GM12878 (cell line): ENCODE measurements at regions not wholly inside any gene's neighbourhood (a gene's known extent, or its start where the extent isn't known, plus 50 kb on each side); places are given as distances from the start of the nearest gene placed in this dataset.

Experiments
- ATAC-seq: fragments of 200-7000 bp; cut with Tn5 transposase; 3 replicates; pipeline ENCODE4 v1.9.1; 2020; ENCODE audit warnings: mild to moderate bottlenecking, moderate library complexity
- BruUV-seq: library from RNA; stranded (reverse); fragments of 400-500 nt; replicated peaks from 2 replicates; lab custom pipeline; 2021; lab: Mats Ljungman, UMichigan
- CTCF ChIA-PET: fragments of 300-600 bp; sonication (Branson Sonifier 250); formaldehyde crosslinking; extraction: SDS; loops from one replicate; lab custom pipeline; 2021; ENCODE audit warnings: inconsistent platforms; lab: Yijun Ruan, JAX
- POLR2A ChIA-PET: fragments of 350-600 bp; formaldehyde crosslinking; extraction: SDS; loops from one replicate; lab custom pipeline; 2021; ENCODE audit warnings: inconsistent platforms; lab: Charles Lee
- RAD21 ChIA-PET: fragments of 300-600 bp; sonication (Branson Sonifier 250); formaldehyde crosslinking; loops from one replicate; lab custom pipeline; 2023; ENCODE audit warnings: antibody characterized with exemption; ENCODE audit not compliant: unreplicated experiment; lab: Charles Lee
- SMC1A ChIA-PET: fragments of 300-600 bp; sonication (Branson Sonifier 250); formaldehyde crosslinking; loops from one replicate; lab custom pipeline; 2023; ENCODE audit not compliant: unreplicated experiment, uncharacterized antibody; lab: Charles Lee
- DNase-seq: peaks from one replicate; pipeline ENCODE4 v3.0.0-alpha.2; 2011; ENCODE audit warnings: low read depth, low spot score
- FAIRE-seq: peaks from 3 replicates; lab custom pipeline; 2011; peaks lifted over from hg19 to GRCh38; lab: Jason Lieb, UNC
- H2AFZ ChIP-seq: 2 replicates; pipeline ENCODE4 v1.6.0; 2011; ENCODE audit warnings: low read depth, low read length, control low read depth; ENCODE audit not compliant: control insufficient read depth
- H3K27ac ChIP-seq: 2 replicates; pipeline ENCODE4 v1.5.1; 2011; ENCODE audit warnings: control low read depth; ENCODE audit not compliant: control insufficient read depth, insufficient read depth
- H3K27me3 ChIP-seq, 2 experiments: replicated peaks in 1 of 2; 2 replicates each; pipeline versions ENCODE4 v1.6.0 to v1.6.1; 2011; ENCODE audit warnings: low read length in 1 of 2; ENCODE audit not compliant: control insufficient read depth in 2 of 2, insufficient read depth in 2 of 2
- H3K36me3 ChIP-seq, 2 experiments: 2 replicates each; pipeline ENCODE4 v1.5.1; 2011; ENCODE audit warnings: low read length in 1 of 2; ENCODE audit not compliant: control insufficient read depth in 2 of 2, insufficient read depth in 2 of 2
- H3K4me1 ChIP-seq: 2 replicates; pipeline ENCODE4 v1.6.1; 2011; ENCODE audit warnings: mild to moderate bottlenecking, low read length, moderate library complexity, mixed read lengths; ENCODE audit not compliant: control insufficient read depth, insufficient read depth
- H3K4me2 ChIP-seq: 2 replicates; pipeline ENCODE4 v1.6.0; 2011; ENCODE audit warnings: control low read depth; ENCODE audit not compliant: control insufficient read depth, insufficient read depth
- H3K4me3 ChIP-seq: fragments of 200-600 bp; sonication (generic); 2 replicates; pipeline ENCODE4 v1.5.1; 2016
- H3K79me2 ChIP-seq: 2 replicates; pipeline ENCODE4 v1.6.0; 2011; ENCODE audit warnings: low read length; ENCODE audit not compliant: control insufficient read depth, insufficient read depth
- H3K9ac ChIP-seq: 2 replicates; pipeline ENCODE4 v1.8.0; 2011; ENCODE audit warnings: low read length, control low read depth, mixed read lengths; ENCODE audit not compliant: control insufficient read depth, insufficient read depth
- H3K9me3 ChIP-seq: replicated peaks from 3 replicates; pipeline ENCODE4 v1.5.1; 2011; ENCODE audit warnings: mild to moderate bottlenecking, low read length; ENCODE audit not compliant: control insufficient read depth, insufficient read depth
- H4K20me1 ChIP-seq: 2 replicates; pipeline ENCODE4 v1.6.0; 2011; ENCODE audit not compliant: control insufficient read depth, insufficient read depth
- ATF7 ChIP-seq: fragments of 450-650 bp; IDR thresholded peaks from 2 replicates; pipeline ENCODE4 v1.6.1; 2016; ENCODE audit warnings: low read depth, mild to moderate bottlenecking
- SIN3A ChIP-seq: IDR thresholded peaks from 2 replicates; pipeline ENCODE4 v1.6.1; 2012; ENCODE audit warnings: low read depth, low read length, improper control_type of control experiment
- SP1 ChIP-seq: IDR thresholded peaks from one replicate; pipeline ENCODE4 v1.6.1; 2011; ENCODE audit warnings: low read depth, low read length
- SRF ChIP-seq, 2 experiments: IDR thresholded peaks; 2 replicates each; pipeline ENCODE4 v1.6.1; 2011; ENCODE audit warnings: low read depth in 2 of 2, low read length in 2 of 2, mild to moderate bottlenecking in 1 of 2, moderate library complexity in 1 of 2
- ZNF384 ChIP-seq: IDR thresholded peaks from 2 replicates; pipeline ENCODE4 v1.6.1; 2012; ENCODE audit warnings: low read depth, mild to moderate bottlenecking, low read length, improper control_type of control experiment, borderline replicate concordance
- ZSCAN29 ChIP-seq: fragments of 450-650 bp; IDR thresholded peaks from 2 replicates; pipeline ENCODE4 v1.6.1; 2017; ENCODE audit warnings: mild to moderate bottlenecking, moderate library complexity
- WGBS: methylation state at CpG from one replicate; pipeline ENCODE4 v1.1.6; 2016; ENCODE audit warnings: low lambda C conversion rate; ENCODE audit not compliant: insufficient replicate concordance, insufficient coverage; ENCODE audit errors: missing lambda C conversion rate; 5-methylcytosine and 5-hydroxymethylcytosine counted together
- in situ Hi-C: fragments of 300-500 bp; cut with MboI; formaldehyde crosslinking; loops from 9 replicates; pipeline ENCODE4 v1.14.3; 2018; ENCODE audit warnings: mixed read lengths
- intact Hi-C: fragments of 100-400 bp; cut with micrococcal nuclease; formaldehyde crosslinking; loops from one replicate; pipeline ENCODE4 v1.14.2; 2022; ENCODE audit not compliant: unreplicated experiment
- TF ChIP-seq, protein P1 (sequence below): IDR thresholded peaks from 2 replicates; pipeline ENCODE4 v1.6.1; 2011; ENCODE audit warnings: mild to moderate bottlenecking, low read depth, low read length, moderate library complexity; ENCODE audit not compliant: insufficient replicate concordance
- TF ChIP-seq, protein P2 (sequence below), 3 experiments: IDR thresholded peaks in 2 of 3; conservative IDR thresholded peaks in 1 of 3; 2 replicates each; pipeline ENCODE4 v1.5.1; 2011; ENCODE audit warnings: low read depth in 3 of 3, low read length in 3 of 3, mild to moderate bottlenecking in 3 of 3, control low read depth in 2 of 3, moderate library complexity in 2 of 3, inconsistent platforms in 1 of 3, mixed read lengths in 1 of 3; ENCODE audit not compliant: control insufficient read depth in 2 of 3, insufficient read depth in 1 of 3; ENCODE audit errors: extremely low read depth in 1 of 3
- TF ChIP-seq, protein P3 (sequence below): fragments of 450-650 bp; IDR thresholded peaks from 2 replicates; pipeline ENCODE4 v1.6.1; 2014; ENCODE audit warnings: mild to moderate bottlenecking
- TF ChIP-seq, protein P4 (sequence below): IDR thresholded peaks from 2 replicates; pipeline ENCODE4 v1.6.1; 2011; ENCODE audit warnings: borderline replicate concordance, low read depth, mild to moderate bottlenecking, moderate library complexity, mixed read lengths, low read length; ENCODE audit not compliant: insufficient read depth; ENCODE audit errors: extremely low read length
- TF ChIP-seq, protein P5 (sequence below): fragments of 450-650 bp; IDR thresholded peaks from 2 replicates; pipeline ENCODE4 v1.6.1; 2017; ENCODE audit warnings: mild to moderate bottlenecking, moderate library complexity

DNA sequence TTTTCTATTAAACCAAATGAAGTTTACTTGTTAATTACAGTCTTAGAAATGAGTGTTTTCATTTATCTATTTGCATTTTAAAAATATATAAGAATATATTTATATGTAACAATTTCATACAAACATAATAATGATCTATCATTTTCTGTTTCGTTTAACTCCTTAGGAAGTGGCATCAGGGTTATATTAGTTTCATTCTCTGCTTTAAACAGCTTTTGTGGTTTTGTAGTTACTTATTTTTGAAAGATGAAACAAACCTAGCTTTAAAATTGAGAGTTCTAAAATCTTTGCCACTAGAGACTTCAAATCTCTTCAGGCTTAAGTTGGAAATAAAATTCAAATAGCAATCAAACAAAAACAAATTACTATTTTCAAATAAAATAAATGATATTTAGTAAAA, 2110.6 kb downstream of the MRPL39 start (continued):
- TF ChIP-seq, protein P1, sequence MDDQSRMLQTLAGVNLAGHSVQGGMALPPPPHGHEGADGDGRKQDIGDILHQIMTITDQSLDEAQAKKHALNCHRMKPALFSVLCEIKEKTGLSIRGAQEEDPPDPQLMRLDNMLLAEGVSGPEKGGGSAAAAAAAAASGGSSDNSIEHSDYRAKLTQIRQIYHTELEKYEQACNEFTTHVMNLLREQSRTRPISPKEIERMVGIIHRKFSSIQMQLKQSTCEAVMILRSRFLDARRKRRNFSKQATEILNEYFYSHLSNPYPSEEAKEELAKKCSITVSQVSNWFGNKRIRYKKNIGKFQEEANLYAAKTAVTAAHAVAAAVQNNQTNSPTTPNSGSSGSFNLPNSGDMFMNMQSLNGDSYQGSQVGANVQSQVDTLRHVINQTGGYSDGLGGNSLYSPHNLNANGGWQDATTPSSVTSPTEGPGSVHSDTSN: no peak
- TF ChIP-seq, protein P2, sequence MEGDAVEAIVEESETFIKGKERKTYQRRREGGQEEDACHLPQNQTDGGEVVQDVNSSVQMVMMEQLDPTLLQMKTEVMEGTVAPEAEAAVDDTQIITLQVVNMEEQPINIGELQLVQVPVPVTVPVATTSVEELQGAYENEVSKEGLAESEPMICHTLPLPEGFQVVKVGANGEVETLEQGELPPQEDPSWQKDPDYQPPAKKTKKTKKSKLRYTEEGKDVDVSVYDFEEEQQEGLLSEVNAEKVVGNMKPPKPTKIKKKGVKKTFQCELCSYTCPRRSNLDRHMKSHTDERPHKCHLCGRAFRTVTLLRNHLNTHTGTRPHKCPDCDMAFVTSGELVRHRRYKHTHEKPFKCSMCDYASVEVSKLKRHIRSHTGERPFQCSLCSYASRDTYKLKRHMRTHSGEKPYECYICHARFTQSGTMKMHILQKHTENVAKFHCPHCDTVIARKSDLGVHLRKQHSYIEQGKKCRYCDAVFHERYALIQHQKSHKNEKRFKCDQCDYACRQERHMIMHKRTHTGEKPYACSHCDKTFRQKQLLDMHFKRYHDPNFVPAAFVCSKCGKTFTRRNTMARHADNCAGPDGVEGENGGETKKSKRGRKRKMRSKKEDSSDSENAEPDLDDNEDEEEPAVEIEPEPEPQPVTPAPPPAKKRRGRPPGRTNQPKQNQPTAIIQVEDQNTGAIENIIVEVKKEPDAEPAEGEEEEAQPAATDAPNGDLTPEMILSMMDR (IDR thresholded peaks at IDR 0.05 in 2 of 3, conservative IDR thresholded peaks at IDR 0.05 in 1 of 3; ENCODE audit: control insufficient read depth in 2 of 3, extremely low read depth in 1 of 3, insufficient read depth in 1 of 3, low read depth in 3 of 3, low read length in 3 of 3): no peak
- TF ChIP-seq, protein P3, sequence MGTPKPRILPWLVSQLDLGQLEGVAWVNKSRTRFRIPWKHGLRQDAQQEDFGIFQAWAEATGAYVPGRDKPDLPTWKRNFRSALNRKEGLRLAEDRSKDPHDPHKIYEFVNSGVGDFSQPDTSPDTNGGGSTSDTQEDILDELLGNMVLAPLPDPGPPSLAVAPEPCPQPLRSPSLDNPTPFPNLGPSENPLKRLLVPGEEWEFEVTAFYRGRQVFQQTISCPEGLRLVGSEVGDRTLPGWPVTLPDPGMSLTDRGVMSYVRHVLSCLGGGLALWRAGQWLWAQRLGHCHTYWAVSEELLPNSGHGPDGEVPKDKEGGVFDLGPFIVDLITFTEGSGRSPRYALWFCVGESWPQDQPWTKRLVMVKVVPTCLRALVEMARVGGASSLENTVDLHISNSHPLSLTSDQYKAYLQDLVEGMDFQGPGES: no peak
- TF ChIP-seq, all 136 proteins: peak for 0

DNA sequence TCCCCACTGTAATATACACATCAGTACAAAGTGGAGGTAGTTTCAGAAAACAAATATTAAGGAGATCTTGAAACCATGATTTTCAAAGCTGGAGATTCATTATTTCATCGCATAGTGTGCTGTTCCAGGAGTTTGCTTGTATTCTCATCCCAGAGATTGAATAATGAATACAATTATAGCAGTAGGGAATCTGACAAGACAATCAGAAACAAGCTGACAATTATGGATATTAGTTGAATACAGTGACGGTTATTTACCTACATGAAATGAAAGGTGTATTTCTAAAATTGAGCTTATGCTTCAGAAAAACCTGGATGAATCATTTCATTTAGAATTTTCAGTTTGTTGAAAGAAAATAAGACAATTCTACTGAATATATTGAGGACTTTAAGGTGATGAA, 2119.0 kb downstream of the MRPL39 start:
- RAD21 ChIA-PET: interaction anchor here (1.0 kb wide), 1 partner anchor 11 kb away, joined by 3 read pairs; no protein-coding TSS in a partner anchor
- no peak overlapping the region for H2AFZ ChIP-seq
- POLR2A ChIA-PET: no interaction called here
- H3K9ac ChIP-seq: no peak overlapping the region
- SMC1A ChIA-PET: interaction anchor here (1.5 kb wide), 1 partner anchor 16 kb away, joined by 4 read pairs; no protein-coding TSS in a partner anchor
- no TSS peak for BruUV-seq
- no peaks in the 10 kb centered on the region for H3K9me3 ChIP-seq
- DNase-seq: no peak
- no peaks in the 10 kb centered on the region for H3K36me3 ChIP-seq
- H3K4me2 ChIP-seq: no peak overlapping the region
- no peak for ATAC-seq
- intact Hi-C loops: no loop called here
- no peak overlapping the region for H3K4me3 ChIP-seq
- CTCF ChIA-PET: no interaction called here
- WGBS: 0% methylated on average over 2 of the region's 2 CpGs
- H3K27ac ChIP-seq: no peak overlapping the region
- no peaks in the 10 kb centered on the region for H3K4me1 ChIP-seq
- no peak for FAIRE-seq
- no peaks in the 10 kb centered on the region for H3K27me3 ChIP-seq
- H3K79me2 ChIP-seq: no peaks in the 10 kb centered on the region
- no peaks in the 10 kb centered on the region for H4K20me1 ChIP-seq
- in situ Hi-C loops: no loop called here
- TF ChIP-seq, protein P4, sequence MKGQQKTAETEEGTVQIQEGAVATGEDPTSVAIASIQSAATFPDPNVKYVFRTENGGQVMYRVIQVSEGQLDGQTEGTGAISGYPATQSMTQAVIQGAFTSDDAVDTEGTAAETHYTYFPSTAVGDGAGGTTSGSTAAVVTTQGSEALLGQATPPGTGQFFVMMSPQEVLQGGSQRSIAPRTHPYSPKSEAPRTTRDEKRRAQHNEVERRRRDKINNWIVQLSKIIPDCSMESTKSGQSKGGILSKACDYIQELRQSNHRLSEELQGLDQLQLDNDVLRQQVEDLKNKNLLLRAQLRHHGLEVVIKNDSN: no peak
- TF ChIP-seq ZNF384 (no peak), ATF7 (no peak), SIN3A (no peak), SRF (IDR thresholded peaks at IDR 0.05; ENCODE audit: low read depth in 2 of 2, low read length in 2 of 2) (no peak), ZSCAN29 (no peak), SP1 (no peak)
- TF ChIP-seq, protein P5, sequence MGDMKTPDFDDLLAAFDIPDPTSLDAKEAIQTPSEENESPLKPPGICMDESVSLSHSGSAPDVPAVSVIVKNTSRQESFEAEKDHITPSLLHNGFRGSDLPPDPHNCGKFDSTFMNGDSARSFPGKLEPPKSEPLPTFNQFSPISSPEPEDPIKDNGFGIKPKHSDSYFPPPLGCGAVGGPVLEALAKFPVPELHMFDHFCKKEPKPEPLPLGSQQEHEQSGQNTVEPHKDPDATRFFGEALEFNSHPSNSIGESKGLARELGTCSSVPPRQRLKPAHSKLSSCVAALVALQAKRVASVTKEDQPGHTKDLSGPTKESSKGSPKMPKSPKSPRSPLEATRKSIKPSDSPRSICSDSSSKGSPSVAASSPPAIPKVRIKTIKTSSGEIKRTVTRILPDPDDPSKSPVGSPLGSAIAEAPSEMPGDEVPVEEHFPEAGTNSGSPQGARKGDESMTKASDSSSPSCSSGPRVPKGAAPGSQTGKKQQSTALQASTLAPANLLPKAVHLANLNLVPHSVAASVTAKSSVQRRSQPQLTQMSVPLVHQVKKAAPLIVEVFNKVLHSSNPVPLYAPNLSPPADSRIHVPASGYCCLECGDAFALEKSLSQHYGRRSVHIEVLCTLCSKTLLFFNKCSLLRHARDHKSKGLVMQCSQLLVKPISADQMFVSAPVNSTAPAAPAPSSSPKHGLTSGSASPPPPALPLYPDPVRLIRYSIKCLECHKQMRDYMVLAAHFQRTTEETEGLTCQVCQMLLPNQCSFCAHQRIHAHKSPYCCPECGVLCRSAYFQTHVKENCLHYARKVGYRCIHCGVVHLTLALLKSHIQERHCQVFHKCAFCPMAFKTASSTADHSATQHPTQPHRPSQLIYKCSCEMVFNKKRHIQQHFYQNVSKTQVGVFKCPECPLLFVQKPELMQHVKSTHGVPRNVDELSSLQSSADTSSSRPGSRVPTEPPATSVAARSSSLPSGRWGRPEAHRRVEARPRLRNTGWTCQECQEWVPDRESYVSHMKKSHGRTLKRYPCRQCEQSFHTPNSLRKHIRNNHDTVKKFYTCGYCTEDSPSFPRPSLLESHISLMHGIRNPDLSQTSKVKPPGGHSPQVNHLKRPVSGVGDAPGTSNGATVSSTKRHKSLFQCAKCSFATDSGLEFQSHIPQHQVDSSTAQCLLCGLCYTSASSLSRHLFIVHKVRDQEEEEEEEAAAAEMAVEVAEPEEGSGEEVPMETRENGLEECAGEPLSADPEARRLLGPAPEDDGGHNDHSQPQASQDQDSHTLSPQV: no peak
